ENCODE measurements at regions not wholly inside any gene's neighbourhood (a gene's known extent, or its start where the extent isn't known, plus 50 kb on each side); places are given as distances from the start of the nearest gene placed in this dataset.

- TF ChIP-seq, protein P1, sequence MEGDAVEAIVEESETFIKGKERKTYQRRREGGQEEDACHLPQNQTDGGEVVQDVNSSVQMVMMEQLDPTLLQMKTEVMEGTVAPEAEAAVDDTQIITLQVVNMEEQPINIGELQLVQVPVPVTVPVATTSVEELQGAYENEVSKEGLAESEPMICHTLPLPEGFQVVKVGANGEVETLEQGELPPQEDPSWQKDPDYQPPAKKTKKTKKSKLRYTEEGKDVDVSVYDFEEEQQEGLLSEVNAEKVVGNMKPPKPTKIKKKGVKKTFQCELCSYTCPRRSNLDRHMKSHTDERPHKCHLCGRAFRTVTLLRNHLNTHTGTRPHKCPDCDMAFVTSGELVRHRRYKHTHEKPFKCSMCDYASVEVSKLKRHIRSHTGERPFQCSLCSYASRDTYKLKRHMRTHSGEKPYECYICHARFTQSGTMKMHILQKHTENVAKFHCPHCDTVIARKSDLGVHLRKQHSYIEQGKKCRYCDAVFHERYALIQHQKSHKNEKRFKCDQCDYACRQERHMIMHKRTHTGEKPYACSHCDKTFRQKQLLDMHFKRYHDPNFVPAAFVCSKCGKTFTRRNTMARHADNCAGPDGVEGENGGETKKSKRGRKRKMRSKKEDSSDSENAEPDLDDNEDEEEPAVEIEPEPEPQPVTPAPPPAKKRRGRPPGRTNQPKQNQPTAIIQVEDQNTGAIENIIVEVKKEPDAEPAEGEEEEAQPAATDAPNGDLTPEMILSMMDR (IDR thresholded peaks at IDR 0.05) = no peak
- TF ChIP-seq POLR2A (IDR thresholded peaks at IDR 0.05) = no peak
Measured at GRCh38 chr3:177516158-177517011, 319.1 kb upstream of the TBL1XR1 start.
